ENCODE measurements at regions not wholly inside any gene's neighbourhood (a gene's known extent, or its start where the extent isn't known, plus 50 kb on each side); places are given as distances from the start of the nearest gene placed in this dataset.
A peak's percentile ranks its signal among the peaks of the same experiment; 100 is the strongest.

GRCh38 chr1:195721210-195721971, 886.8 kb downstream of the KCNT2 start:
- DNase-seq = no peak
- H3K27ac Mint-ChIP-seq (ENCODE audit: unreplicated experiment) = no peak overlapping the region
- peaks cover 8% of the 10 kb centered on the region for H3K4me1 Mint-ChIP-seq (ENCODE audit: low read depth, unreplicated experiment)
- H3K36me3 Mint-ChIP-seq (ENCODE audit: unreplicated experiment) = no peaks in the 10 kb centered on the region
- no peak for TF ChIP-seq CTCF (IDR thresholded peaks at IDR 0.05; ENCODE audit: partially characterized antibody, unreplicated experiment)
- H3K9me3 Mint-ChIP-seq (ENCODE audit: unreplicated experiment) = no peaks in the 10 kb centered on the region
- H3K4me3 Mint-ChIP-seq (ENCODE audit: unreplicated experiment) = no peak overlapping the region
- H3K27me3 Mint-ChIP-seq (ENCODE audit: unreplicated experiment) = peaks cover 1% of the 10 kb centered on the region

- no peak overlapping the region for H3K4me3 Mint-ChIP-seq (ENCODE audit: unreplicated experiment)
- no peak overlapping the region for H3K27ac Mint-ChIP-seq (ENCODE audit: unreplicated experiment)
- no peaks in the 10 kb centered on the region for H3K9me3 Mint-ChIP-seq (ENCODE audit: unreplicated experiment)
- H3K4me1 Mint-ChIP-seq (ENCODE audit: low read depth, unreplicated experiment) = peaks cover 11% of the 10 kb centered on the region
- no peaks in the 10 kb centered on the region for H3K36me3 Mint-ChIP-seq (ENCODE audit: unreplicated experiment)
- TF ChIP-seq CTCF (IDR thresholded peaks at IDR 0.05; ENCODE audit: partially characterized antibody, unreplicated experiment) = peak; percentile 44
- DNase-seq = no peak
- peaks cover 1% of the 10 kb centered on the region for H3K27me3 Mint-ChIP-seq (ENCODE audit: unreplicated experiment)
These were observed 890.6 kb downstream of the KCNT2 start for GRCh38 chr1:195717651-195718050.

GRCh38 chr1:195715652-195716051, 892.6 kb downstream of the KCNT2 start:
- Mint-ChIP-seq H3K27me3 (ENCODE audit: unreplicated experiment) (no peaks in the 10 kb centered on the region), H3K36me3 (ENCODE audit: unreplicated experiment) (no peaks in the 10 kb centered on the region), H3K4me3 (ENCODE audit: unreplicated experiment) (no peak overlapping the region), H3K4me1 (ENCODE audit: low read depth, unreplicated experiment) (peaks cover 11% of the 10 kb centered on the region), H3K9me3 (ENCODE audit: unreplicated experiment) (no peaks in the 10 kb centered on the region), H3K27ac (ENCODE audit: unreplicated experiment) (no peak overlapping the region)
- DNase-seq = no peak
- TF ChIP-seq CTCF (IDR thresholded peaks at IDR 0.05; ENCODE audit: partially characterized antibody, unreplicated experiment) = no peak

GRCh38 chr1:195714248-195714647, 894.0 kb downstream of the KCNT2 start:
- Mint-ChIP-seq H3K4me3 (ENCODE audit: unreplicated experiment) (no peak overlapping the region), H3K36me3 (ENCODE audit: unreplicated experiment) (no peaks in the 10 kb centered on the region), H3K4me1 (ENCODE audit: low read depth, unreplicated experiment) (peaks cover 15% of the 10 kb centered on the region), H3K9me3 (ENCODE audit: unreplicated experiment) (peaks cover 5% of the 10 kb centered on the region), H3K27me3 (ENCODE audit: unreplicated experiment) (peaks cover 3% of the 10 kb centered on the region), H3K27ac (ENCODE audit: unreplicated experiment) (no peak overlapping the region)
- DNase-seq = no peak
- TF ChIP-seq CTCF (IDR thresholded peaks at IDR 0.05; ENCODE audit: partially characterized antibody, unreplicated experiment) = no peak

GRCh38 chr1:195709821-195710220, 898.4 kb downstream of the KCNT2 start:
- TF ChIP-seq CTCF (IDR thresholded peaks at IDR 0.05; ENCODE audit: partially characterized antibody, unreplicated experiment) = no peak
- Mint-ChIP-seq H3K4me3 (ENCODE audit: unreplicated experiment) (peak overlapping the region; percentile 53), H3K27me3 (ENCODE audit: unreplicated experiment) (peaks cover 3% of the 10 kb centered on the region), H3K27ac (ENCODE audit: unreplicated experiment) (peak overlapping the region; percentile 93), H3K4me1 (ENCODE audit: low read depth, unreplicated experiment) (peaks cover 22% of the 10 kb centered on the region), H3K9me3 (ENCODE audit: unreplicated experiment) (peaks cover 8% of the 10 kb centered on the region), H3K36me3 (ENCODE audit: unreplicated experiment) (no peaks in the 10 kb centered on the region)
- DNase-seq = peak; percentile 24
